ENCODE measurements at regions not wholly inside any gene's neighbourhood (a gene's known extent, or its start where the extent isn't known, plus 50 kb on each side); places are given as distances from the start of the nearest gene placed in this dataset.

- H3K4me3 ChIP-seq (ENCODE audit: low read depth, low read length, poor library complexity, severe bottlenecking), result no peak overlapping the region
- no peaks in the 10 kb centered on the region for H3K36me3 ChIP-seq (ENCODE audit: insufficient read depth, low read length)
- no TSS peak for BruUV-seq (replicated peaks)
- no peaks in the 10 kb centered on the region for H3K9me3 ChIP-seq (ENCODE audit: low read length)
- H2AFZ ChIP-seq (ENCODE audit: low read length), result no peak overlapping the region
- no peaks in the 10 kb centered on the region for H4K20me1 ChIP-seq (ENCODE audit: insufficient read depth, low read length)
- intact Hi-C loops (cut with micrococcal nuclease; ENCODE audit: unreplicated experiment), result no loop called here
- no peak for DNase-seq (ENCODE audit: low spot score)
- no peaks in the 10 kb centered on the region for H3K79me2 ChIP-seq (ENCODE audit: insufficient read depth, low read depth, low read length)
- POLR2A ChIA-PET, result no interaction called here
- no peaks in the 10 kb centered on the region for H3K4me1 ChIP-seq (ENCODE audit: insufficient read depth, low read length, poor library complexity, severe bottlenecking)
- CTCF ChIA-PET (ENCODE audit: unreplicated experiment), result no interaction called here
- H3K4me2 ChIP-seq (ENCODE audit: low read length), result no peak overlapping the region
- TF ChIP-seq, protein P1, sequence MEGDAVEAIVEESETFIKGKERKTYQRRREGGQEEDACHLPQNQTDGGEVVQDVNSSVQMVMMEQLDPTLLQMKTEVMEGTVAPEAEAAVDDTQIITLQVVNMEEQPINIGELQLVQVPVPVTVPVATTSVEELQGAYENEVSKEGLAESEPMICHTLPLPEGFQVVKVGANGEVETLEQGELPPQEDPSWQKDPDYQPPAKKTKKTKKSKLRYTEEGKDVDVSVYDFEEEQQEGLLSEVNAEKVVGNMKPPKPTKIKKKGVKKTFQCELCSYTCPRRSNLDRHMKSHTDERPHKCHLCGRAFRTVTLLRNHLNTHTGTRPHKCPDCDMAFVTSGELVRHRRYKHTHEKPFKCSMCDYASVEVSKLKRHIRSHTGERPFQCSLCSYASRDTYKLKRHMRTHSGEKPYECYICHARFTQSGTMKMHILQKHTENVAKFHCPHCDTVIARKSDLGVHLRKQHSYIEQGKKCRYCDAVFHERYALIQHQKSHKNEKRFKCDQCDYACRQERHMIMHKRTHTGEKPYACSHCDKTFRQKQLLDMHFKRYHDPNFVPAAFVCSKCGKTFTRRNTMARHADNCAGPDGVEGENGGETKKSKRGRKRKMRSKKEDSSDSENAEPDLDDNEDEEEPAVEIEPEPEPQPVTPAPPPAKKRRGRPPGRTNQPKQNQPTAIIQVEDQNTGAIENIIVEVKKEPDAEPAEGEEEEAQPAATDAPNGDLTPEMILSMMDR (conservative IDR thresholded peaks at IDR 0.05; ENCODE audit: low read length), result no peak
- no peak for TF ChIP-seq EZH2phosphoT487 (IDR thresholded peaks at IDR 0.05; ENCODE audit: borderline replicate concordance, low read depth, low read length)
- no peaks in the 10 kb centered on the region for H3K9me2 ChIP-seq (ENCODE audit: insufficient read depth, low read length)
- H3K27ac ChIP-seq (ENCODE audit: low read depth, low read length, poor library complexity, severe bottlenecking), result no peak overlapping the region
These were observed 81.4 kb upstream of the LRATD1 start for GRCh38 chr2:14551069-14551468.

DNA sequence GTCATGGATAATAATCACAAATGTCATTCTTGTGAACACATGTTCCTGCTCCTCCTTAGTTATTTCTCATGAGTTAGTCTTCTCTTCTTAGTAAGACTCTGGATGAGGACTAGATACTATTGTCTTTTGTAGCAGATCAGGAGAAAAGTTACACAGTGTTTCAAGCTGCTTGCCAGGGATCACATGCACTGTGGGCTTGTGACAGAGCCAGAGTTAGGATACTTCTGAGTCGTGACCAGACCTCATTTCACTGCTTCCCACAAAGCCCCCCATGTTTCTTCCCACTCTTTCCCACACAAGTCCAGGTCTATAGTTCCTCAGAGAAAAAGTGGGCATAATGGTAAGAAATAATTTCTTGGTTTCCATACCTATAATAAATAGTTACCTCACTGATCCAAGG is 80.2 kb upstream of the LRATD1 start:
- no peaks in the 10 kb centered on the region for H3K9me3 ChIP-seq (ENCODE audit: low read length)
- no peak for TF ChIP-seq EZH2phosphoT487 (IDR thresholded peaks at IDR 0.05; ENCODE audit: borderline replicate concordance, low read depth, low read length)
- TF ChIP-seq, protein P1 (conservative IDR thresholded peaks at IDR 0.05; ENCODE audit: low read length), result no peak
- H3K4me3 ChIP-seq (ENCODE audit: low read depth, low read length, poor library complexity, severe bottlenecking), result no peak overlapping the region
- H3K79me2 ChIP-seq (ENCODE audit: insufficient read depth, low read depth, low read length), result no peaks in the 10 kb centered on the region
- ChIA-PET CTCF (ENCODE audit: unreplicated experiment) (no interaction called here), POLR2A (interaction anchor here (0.6 kb wide), 1 partner anchor 351 kb away, joined by 3 read pairs; no protein-coding TSS in a partner anchor)
- H3K36me3 ChIP-seq (ENCODE audit: insufficient read depth, low read length), result no peaks in the 10 kb centered on the region
- H2AFZ ChIP-seq (ENCODE audit: low read length), result no peak overlapping the region
- intact Hi-C loops (cut with micrococcal nuclease; ENCODE audit: unreplicated experiment), result no loop called here
- no peaks in the 10 kb centered on the region for H3K4me1 ChIP-seq (ENCODE audit: insufficient read depth, low read length, poor library complexity, severe bottlenecking)
- H3K9me2 ChIP-seq (ENCODE audit: insufficient read depth, low read length), result no peaks in the 10 kb centered on the region
- BruUV-seq (replicated peaks), result no TSS peak
- no peak for DNase-seq (ENCODE audit: low spot score)
- no peak overlapping the region for H3K27ac ChIP-seq (ENCODE audit: low read depth, low read length, poor library complexity, severe bottlenecking)
- no peaks in the 10 kb centered on the region for H4K20me1 ChIP-seq (ENCODE audit: insufficient read depth, low read length)
- H3K4me2 ChIP-seq (ENCODE audit: low read length), result no peak overlapping the region

DNA sequence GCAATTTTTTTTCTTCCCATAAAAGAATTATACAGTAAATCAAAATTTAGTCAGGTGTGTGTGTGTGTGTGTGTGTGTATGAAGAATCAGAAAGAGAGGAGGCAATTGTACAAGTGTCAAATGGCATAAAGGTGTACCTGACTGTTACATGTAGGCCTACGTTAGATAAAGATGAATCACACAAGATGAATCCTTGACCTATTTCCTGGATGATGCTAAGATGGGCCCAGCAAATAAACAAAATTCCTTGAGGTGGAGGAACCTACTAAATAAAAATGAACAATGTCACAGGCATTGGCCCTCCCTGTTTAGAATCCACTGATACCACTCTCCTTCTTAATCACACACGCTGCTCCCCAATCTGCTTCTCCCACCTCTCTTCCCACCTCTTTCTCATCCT is 79.7 kb upstream of the LRATD1 start:
- DNase-seq (ENCODE audit: low spot score), result no peak
- no TSS peak for BruUV-seq (replicated peaks)

More for the DNA sequence above, 79.7 kb upstream of the LRATD1 start:
- TF ChIP-seq EZH2phosphoT487 (IDR thresholded peaks at IDR 0.05; ENCODE audit: borderline replicate concordance, low read depth, low read length), result no peak
- TF ChIP-seq, protein P1 (conservative IDR thresholded peaks at IDR 0.05; ENCODE audit: low read length), result no peak
- intact Hi-C loops (cut with micrococcal nuclease; ENCODE audit: unreplicated experiment), result no loop called here
- H3K4me1 ChIP-seq (ENCODE audit: insufficient read depth, low read length, poor library complexity, severe bottlenecking), result no peaks in the 10 kb centered on the region
- CTCF ChIA-PET (ENCODE audit: unreplicated experiment), result no interaction called here
- no peaks in the 10 kb centered on the region for H3K9me3 ChIP-seq (ENCODE audit: low read length)
- H3K36me3 ChIP-seq (ENCODE audit: insufficient read depth, low read length), result no peaks in the 10 kb centered on the region
- no peaks in the 10 kb centered on the region for H3K79me2 ChIP-seq (ENCODE audit: insufficient read depth, low read depth, low read length)
- no peak overlapping the region for H3K27ac ChIP-seq (ENCODE audit: low read depth, low read length, poor library complexity, severe bottlenecking)
- no peaks in the 10 kb centered on the region for H4K20me1 ChIP-seq (ENCODE audit: insufficient read depth, low read length)
- no peaks in the 10 kb centered on the region for H3K9me2 ChIP-seq (ENCODE audit: insufficient read depth, low read length)
- no peak overlapping the region for H3K4me2 ChIP-seq (ENCODE audit: low read length)
- no peak overlapping the region for H2AFZ ChIP-seq (ENCODE audit: low read length)
- POLR2A ChIA-PET, result interaction anchor here (0.6 kb wide), 2 partner anchors 351 to 876 kb away, joined by 3 to 4 read pairs; no protein-coding TSS in a partner anchor
- H3K4me3 ChIP-seq (ENCODE audit: low read depth, low read length, poor library complexity, severe bottlenecking), result no peak overlapping the region
